GM21423 (cell line): ENCODE measurements at regions not wholly inside any gene's neighbourhood (a gene's known extent, or its start where the extent isn't known, plus 50 kb on each side); places are given as distances from the start of the nearest gene placed in this dataset.
A peak's percentile ranks its signal among the peaks of the same experiment; 100 is the strongest.
"Not testable (repeated sequence)": the region's sequence is repeated elsewhere in the genome, so short reads cannot be mapped to it uniquely, and the experiment has no call there.

Experiments
- ATAC-seq: cut with Tn5 transposase; IDR thresholded peaks from one replicate; pipeline ENCODE4 v1.9.1; 2021; ENCODE audit warnings: mild to moderate bottlenecking, moderate library complexity; ENCODE audit not compliant: unreplicated experiment

DNA sequence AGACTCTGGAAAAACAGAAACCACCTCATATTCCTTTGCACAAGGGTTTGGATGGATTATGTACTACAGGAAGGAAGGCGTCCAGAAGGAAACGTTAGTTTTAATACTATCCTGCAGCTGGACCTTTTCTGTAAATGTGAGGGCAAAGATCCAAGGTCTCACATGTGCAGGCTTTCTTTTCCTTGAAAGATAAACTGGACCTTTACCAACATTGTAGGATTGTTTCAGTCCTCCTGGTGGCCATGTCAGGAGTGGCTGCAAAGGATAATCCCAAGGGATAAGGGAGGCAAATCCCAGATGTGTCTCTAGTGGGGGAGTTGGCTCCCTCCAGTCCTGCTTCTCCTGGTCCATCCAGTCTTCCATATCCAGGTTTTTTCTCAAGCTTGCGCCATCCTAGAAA lies 397.5 kb downstream of the HTR1A start:
- ATAC-seq, result no peak

DNA sequence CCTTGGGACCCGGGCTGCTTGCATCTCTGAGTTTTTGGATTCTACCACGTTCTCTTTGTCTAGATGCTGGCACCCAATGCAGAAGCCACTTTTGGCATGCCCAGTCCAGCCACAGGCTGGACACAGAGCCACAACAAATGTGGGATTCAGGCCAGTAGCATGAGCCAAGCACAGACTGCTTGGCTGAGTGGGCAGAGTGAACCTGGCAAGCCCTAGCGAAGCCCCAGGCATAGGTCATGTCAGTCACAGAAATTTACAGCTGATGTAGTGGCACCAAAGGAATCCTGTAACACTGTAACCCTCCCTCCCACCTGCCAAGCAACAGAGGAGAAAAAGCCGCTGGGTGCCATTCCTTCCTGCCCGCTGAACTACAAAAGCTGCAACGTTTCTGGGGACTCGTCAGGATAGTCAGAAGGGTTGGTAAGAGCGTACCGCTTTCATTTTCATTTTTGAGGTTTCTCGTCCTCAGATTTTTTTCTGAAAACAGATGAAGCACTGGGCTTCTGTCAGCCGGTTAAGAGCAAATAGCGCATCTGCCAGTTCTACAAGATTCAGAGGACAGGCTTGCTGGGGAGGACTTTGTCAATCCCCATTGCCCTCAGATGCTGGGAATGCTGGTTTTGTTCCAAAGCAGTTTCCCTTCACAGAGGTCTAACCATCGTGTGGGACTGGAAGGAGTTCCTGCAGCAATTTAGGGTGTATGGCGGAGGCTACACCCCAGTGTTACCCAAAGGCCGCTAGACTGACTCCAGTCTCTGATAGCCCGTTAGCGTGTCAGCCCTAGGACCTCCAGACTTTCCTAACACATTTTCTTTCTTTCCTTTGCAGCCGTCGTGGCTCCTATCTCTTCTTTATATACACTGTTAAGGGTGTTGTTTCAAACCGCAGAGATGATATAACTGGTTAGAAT lies 399.0 kb downstream of the HTR1A start:
- no peak for ATAC-seq

DNA sequence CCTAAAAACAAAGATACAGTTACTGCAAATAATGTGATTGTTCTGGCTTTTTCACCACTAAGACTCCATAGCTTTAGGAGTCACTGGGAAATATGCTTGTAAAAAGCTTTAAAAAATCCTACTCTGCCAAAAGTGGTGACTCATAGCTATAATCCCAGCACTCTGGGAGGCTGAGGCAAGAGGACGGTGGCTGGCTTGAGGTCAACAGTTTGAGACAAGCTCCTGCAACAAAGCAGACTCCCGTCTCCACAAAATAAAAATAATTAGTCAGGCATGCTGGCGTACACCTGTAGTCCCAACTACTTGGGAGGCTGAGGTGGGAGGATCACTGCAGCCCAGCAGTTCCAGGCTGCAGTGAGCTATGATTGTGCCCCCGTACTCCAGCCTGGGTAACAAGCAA lies 406.4 kb downstream of the HTR1A start:
- ATAC-seq, result no peak

DNA sequence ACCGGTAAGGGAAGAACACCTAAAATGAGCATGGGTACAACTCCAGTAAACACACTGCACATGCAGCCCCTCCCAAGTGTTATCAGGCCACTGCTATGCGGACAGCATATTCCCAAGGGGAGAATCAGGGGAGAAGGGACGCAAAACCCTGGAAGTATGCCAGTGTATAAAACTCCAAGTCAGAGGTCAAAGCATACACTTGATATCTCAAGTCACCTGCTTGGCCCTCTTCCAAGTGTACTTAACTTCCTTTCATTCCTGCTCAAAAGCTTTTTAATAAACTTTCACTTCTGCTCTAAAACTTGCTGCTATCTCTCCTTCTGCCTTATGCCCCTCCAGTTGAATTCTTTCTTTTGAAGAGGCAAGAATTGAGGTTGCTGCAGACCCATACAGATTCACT lies 408.1 kb downstream of the HTR1A start:
- no peak for ATAC-seq

DNA sequence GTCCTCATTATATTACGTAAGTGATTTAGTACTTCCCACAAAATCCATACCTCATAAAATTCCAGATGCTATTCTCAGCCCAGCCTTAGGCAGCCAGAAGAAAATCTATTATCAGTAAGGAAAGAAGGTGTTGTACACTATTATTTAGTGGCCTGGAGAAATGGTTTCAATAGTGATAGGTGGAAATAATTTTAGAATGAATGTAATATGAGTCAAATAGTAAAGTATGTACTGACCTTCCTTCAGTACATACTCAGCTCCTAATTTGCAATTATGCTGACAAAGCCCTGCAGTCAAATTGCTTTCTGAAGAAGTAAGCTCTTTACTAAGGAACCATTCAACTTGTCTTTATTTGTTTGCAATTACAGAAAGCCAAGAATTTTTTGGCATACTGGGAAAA lies 409.2 kb downstream of the HTR1A start:
- ATAC-seq, result no peak

DNA sequence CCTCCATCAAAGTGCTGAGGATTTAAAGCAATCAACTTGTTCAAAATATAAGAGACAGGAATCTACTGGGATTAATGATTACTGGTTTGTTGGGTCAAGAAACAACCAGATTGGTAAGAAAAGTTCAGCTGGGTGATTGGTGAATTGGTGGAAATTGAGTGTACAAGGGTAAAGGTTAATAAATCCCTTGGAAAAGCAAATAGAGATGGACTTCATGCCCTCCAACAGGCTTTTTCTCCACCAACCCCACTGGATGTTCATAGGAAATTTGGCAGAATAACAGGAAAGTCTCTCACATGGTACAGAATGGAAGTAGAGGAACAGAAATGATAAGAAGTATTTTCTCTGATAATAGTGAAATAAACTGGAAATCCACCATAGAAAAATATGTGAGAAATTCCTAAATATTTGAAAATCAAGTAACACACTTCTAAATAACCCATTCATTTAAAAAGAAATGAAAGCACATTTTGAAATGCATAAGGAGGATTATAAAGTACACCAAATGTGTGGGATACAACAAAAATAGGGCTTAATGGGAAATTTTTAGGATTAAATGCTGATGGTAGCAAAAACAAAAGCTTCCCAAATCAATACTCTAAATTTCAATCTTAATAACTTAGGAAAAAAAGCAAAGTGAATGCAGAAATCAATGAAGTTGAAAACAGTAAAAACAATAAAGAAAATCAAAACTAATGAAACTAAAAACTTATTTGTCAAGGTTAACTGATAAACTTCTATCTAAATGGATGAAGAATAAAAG lies 426.2 kb downstream of the HTR1A start:
- ATAC-seq, result no peak

DNA sequence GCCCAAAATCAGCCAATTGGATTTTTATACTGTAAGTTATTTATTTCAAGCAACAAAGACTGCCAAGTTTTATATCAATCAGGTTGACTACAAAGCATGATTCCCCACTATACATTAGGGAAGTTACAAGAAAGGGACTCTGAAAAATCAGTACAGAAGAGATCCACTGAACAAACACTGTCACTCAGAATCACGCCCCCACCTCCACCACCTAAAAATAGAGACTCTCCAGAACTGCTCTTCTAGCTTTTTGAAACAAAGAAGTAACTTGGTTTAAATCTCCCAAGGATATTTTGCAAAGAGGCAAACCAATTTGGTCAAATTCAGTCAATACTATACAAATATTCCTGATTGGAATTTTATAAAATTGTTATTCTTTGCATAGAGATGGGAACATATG lies 438.0 kb downstream of the HTR1A start:
- no peak for ATAC-seq

DNA sequence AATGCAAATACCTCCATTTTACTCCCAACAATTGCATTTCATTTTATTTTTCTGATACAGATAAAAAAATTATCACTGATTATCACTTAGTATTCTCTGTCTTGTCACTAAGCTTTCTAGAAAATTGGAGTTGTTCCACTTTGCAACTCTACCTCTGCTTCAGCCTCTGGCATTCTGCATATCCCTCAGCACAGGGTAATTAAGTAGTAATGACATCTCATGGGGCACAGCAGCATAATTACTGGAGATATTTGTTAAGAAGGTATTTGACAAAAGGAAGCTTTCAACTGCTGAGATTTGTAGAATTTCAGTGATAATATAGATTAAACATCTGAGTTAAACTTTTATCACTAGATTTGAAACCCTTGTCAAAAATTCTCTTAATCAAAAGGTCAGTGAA lies 446.2 kb downstream of the HTR1A start:
- ATAC-seq, result no peak

DNA sequence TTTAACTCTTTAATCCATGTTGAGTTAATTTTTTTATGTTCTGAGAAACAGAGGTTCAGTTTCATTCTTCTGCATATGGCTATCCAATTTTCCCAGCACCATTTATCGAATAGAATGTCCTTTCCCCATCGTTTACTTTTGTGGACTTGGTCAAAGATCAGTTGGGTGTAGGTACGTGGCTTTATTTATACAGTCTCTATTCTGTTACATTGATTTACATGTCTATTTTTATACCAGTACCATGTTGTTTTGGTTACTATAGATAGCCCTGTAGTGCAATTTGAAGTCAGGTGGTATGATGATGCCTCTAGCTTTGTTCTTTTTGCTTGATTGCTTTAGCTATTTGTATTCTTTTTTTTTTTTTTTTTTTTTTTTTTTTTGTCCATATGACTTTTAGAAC lies 462.0 kb downstream of the HTR1A start:
- no peak for ATAC-seq

DNA sequence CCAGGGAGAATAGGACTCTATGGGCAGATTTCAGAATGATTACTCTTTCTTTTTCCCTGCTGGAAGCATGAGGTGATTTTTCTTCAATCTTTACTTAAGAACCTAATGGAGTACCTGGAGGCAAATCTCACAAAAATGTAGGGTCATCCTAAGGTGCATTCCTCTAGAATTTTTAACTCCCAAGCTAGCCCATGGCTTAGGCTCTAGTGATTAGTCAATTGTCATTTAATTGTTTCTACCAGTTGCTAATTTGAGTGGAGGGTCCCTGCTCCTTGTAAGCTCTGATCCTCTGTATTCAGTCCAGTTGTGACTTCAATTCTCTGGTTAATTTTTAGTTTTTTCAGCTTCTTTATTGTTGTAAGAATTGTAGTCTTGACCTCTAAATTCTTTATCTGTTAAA lies 467.0 kb downstream of the HTR1A start:
- ATAC-seq, result no peak

DNA sequence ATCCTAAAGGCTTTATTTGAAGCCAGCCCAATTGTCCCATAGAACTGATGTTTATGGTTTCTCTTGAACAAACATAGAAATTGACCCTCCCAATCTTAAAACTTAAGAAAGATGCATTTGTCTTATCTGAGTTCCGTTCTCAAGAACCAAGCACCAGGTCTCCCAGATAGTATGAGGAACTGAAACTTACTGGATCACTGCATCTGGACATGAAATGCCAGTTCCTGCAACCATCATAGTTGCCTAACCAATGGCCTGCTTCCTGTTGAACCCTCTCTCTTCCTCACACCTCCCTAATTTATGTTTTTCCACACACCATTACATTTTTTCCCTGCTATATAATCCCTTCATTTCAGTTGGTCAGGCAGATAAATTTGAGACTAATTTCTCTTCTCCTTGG lies 478.9 kb downstream of the HTR1A start:
- no peak for ATAC-seq

DNA sequence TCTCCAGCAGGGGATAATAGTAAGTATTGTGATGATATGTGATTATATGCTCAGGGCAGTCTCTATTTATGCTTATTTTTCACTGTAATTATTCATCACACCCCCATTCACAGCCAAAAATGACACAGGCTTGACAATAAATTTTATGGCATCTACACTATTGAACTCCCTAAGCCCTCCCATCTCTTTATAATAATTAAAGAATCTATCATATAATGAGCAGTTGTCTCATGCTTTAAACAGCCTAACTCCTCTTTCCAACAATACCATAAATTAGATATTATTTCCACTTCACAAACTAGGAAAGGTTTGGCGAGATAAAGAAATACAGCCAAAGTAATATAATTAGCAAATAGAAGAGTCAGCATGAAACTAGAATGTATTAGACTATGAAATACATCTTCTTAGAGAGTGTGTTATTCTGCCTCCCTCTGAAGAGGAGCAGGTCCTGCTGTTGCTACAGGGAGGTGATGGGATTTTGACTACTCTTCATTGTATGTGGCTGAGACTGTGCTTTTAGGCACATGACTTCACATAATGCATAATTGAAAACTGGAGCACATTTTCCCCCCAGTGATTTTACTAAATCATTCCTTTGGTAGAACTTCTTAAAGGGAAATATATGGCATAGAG lies 488.8 kb downstream of the HTR1A start:
- ATAC-seq, result no peak

DNA sequence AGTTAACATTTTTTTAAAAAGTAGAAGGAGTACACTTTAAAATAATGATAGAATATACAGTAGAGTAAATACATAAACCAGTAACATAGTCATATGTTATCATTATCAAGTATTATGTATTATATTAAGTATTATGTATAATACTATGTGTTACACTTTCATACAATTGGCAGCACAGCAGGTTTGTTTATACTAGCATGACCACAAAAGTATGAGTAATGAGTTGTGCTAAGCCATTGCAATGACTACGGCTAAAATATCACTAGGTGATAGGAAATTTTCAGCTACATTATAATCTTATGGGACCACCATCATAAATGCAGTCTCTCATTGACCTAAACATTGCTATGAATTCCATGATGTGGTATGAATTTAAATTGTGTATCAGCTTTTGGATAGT lies 506.0 kb downstream of the HTR1A start:
- ATAC-seq, result no peak

DNA sequence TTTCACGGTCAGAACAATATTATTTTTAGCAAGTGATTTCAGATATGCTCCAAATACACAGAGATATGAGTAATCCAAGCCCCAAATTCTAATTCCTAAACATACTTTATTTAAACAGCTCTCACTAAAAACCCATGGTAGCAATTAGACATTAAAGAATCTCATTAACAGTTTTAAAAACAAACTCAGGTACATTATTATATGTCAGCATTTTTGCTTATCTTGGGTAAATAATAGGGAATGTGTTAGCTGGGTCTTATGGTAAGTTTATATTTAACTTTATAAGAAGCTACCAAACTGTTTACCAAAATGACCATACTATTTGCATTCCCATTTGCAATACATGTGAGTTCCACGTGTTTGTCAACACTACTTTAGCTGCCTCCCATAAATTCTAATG lies 511.1 kb downstream of the HTR1A start:
- no peak for ATAC-seq

DNA sequence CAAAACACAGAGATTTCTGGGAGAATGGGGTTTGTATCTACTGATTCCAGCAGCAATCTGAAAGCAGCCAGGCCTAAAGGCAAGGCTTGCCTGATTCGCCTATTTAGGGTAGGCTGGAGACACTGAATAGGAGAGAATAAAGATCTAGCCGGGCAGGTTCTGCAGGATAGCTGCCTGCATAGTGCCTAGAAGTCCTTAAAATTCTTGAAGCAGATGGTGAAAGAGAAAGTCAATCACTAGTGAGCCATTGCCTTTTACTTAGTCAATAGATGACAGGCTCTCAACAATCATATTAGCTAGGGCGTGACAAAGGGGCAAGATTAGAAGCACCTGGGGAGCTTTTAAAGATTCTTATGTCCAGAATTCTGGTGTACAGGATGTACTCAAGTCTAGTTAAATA lies 522.7 kb downstream of the HTR1A start:
- ATAC-seq, result no peak

DNA sequence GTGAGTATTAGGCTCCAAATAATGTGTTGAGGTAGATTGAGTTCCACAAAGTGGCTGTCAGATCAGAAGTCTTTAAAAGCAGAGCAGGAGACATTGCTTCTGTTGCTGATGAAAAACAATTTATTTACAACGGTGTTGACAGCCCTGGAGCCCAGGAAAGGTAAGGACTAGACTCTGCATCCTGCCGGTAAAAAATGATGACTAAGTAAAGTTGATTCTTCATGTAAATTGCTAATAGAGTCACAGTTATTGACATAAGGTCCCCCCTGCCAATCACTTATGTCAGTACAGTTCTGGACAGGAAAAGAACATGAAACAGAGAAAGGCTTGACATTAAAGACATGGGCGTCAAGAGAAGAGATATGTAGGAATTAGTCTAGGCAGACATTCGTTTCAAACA lies 552.5 kb downstream of the HTR1A start:
- ATAC-seq, result no peak

DNA sequence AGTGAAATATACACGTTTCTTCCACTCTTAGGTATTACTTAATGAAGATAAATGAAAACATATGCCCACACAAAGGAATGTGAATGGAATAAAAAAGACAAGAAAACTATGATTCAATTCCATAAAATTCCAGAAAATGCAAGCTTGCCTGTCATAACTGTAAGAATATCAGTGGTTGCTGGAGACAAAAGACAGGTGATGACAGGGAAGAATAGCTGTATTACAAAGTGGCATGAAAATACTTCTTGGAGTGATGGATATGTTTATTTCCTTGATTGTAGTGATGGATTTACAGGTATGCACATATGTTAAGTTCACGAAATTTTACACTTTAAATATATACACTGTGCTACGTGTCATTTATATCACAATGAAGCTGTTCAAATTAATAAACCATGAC lies 553.3 kb downstream of the HTR1A start:
- ATAC-seq, result no peak

DNA sequence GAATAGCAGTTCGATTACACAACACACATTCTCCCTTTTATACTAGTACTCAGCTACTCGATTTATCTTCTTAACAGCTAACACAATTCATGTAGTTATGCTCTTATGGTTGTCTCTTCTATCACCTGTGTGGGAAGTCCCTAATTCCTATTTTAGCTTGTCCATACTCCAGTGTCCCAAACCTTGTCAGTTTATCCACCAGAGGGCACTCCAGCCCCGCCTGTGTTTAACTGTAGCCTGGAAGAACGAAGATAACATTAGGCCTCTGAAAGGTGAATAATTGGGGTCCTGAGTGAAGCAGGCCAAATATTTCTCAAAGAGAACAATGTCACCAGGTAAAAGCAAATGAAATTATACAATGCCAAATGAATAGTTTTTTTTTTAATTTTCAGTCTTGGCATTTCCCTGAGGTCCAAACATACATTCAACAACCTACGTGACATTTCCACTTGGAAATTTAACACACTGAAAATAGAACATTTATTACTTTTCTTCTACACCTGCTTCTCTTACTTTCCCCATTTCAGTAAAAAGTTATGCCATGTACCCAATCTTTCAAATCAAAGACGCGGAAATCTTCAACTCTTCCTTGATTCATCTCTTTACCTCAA lies 560.7 kb downstream of the HTR1A start:
- ATAC-seq, result peak; percentile 90

DNA sequence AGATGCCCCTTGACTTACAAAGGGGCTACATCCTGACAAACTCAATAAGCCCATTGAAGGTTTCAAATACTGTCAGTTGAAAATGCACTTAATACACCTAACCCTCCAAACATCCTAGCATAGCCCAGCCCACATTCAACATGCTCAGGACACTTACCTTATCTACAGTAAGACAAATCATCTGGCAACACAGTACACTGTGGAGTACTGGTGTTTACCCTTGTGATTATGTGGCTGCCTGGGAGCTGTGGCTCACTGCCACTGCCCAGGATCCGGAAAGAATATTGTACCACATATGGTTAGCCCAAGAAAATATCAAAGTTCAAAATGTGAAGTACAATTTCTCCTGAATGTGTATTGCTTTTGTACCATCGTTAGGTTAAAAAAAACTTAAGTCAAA lies 562.2 kb downstream of the HTR1A start:
- no peak for ATAC-seq

DNA sequence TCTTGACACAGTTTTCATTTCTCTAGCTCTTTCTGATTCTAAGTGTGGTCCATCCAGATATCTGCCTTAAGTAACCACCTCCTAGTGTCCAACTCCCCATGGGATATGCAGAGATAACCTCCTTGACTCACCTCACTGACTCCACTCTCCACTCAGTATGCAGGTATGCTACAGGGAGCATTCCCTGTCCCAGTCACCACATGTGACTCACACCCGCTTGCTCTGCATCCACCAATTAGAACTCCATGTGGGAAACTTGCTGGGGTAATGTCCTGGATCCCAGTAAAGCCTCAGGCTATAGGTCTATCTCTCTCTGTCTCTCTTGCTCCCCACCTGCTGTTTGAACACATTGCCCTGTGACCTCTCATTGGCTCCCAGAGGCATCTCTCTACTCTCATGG lies 563.9 kb downstream of the HTR1A start:
- no peak for ATAC-seq

DNA sequence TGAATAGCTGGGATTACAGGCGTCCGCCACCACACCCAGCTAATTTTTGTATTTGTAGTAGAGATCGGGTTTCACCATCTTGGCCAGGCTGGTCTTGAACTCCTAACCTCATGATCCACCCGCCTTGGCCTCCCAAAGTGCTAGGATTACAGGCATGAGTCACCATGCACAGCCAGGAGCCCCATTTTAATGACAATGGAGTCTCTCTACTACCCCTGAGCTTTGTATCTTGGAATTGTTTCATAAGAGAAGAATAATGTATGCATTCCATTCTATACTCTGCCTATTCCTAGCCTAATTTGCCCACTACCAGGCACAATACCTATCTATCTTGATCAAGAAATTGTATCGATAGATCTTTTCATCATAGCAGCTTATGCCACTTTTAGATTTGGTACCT lies 574.1 kb downstream of the HTR1A start:
- ATAC-seq, result not testable (repeated sequence)
